ENCODE measurements at regions not wholly inside any gene's neighbourhood (a gene's known extent, or its start where the extent isn't known, plus 50 kb on each side); places are given as distances from the start of the nearest gene placed in this dataset.

DNA sequence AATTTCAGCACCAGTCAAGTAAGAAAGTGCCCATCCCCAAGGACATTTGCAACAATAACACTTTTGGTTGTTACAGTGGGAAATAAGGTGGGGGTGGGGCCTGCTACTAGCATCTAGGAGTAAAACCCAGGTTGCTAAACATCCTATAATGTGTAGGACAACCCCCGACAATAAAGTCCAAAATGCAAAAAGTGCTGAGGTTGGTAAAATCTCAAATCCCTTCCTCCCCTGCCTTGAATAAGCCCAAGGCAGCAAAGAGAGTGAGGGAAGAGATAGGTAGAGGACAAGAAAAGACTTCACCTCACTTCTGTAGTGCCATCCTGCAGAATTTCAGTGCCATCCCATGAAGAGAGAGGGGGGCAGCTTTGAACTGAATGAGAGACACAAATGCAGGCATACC is 117.5 kb upstream of the NIPBL start:
- Histone ChIP-seq H2AFZ (replicated peaks) (no peak overlapping the region), H3K9ac (no peak overlapping the region), H3K27me3 (no peaks in the 10 kb centered on the region), H3K9me3 (ENCODE audit: low read depth) (no peaks in the 10 kb centered on the region), H3K27ac (no peak overlapping the region), H3K36me3 (no peaks in the 10 kb centered on the region), H3F3A (ENCODE audit: low read depth) (no peaks in the 10 kb centered on the region), H3K4me3 (no peak overlapping the region), H4K20me1 (ENCODE audit: low read depth) (no peaks in the 10 kb centered on the region), H3K4me2 (no peak overlapping the region), H3K4me1 (no peaks in the 10 kb centered on the region), H3K79me2 (ENCODE audit: low read depth) (no peaks in the 10 kb centered on the region)
- Mint-ChIP-seq H3K36me3 (no peaks in the 10 kb centered on the region), H3K4me1 (no peaks in the 10 kb centered on the region), H3K27ac (no peak overlapping the region), H3K27me3 (ENCODE audit: insufficient read depth, low read depth) (no peaks in the 10 kb centered on the region), H3K4me3 (no peak overlapping the region), H3K9me3 (no peaks in the 10 kb centered on the region)
- TF ChIP-seq EZH2phosphoT487 (IDR thresholded peaks at IDR 0.05): no peak
- TF ChIP-seq, protein P1, sequence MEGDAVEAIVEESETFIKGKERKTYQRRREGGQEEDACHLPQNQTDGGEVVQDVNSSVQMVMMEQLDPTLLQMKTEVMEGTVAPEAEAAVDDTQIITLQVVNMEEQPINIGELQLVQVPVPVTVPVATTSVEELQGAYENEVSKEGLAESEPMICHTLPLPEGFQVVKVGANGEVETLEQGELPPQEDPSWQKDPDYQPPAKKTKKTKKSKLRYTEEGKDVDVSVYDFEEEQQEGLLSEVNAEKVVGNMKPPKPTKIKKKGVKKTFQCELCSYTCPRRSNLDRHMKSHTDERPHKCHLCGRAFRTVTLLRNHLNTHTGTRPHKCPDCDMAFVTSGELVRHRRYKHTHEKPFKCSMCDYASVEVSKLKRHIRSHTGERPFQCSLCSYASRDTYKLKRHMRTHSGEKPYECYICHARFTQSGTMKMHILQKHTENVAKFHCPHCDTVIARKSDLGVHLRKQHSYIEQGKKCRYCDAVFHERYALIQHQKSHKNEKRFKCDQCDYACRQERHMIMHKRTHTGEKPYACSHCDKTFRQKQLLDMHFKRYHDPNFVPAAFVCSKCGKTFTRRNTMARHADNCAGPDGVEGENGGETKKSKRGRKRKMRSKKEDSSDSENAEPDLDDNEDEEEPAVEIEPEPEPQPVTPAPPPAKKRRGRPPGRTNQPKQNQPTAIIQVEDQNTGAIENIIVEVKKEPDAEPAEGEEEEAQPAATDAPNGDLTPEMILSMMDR (IDR thresholded peaks at IDR 0.05): no peak
- no peak for TF ChIP-seq EZH2 (IDR thresholded peaks at IDR 0.05)
- no peak for DNase-seq (ENCODE audit: low spot score)

DNA sequence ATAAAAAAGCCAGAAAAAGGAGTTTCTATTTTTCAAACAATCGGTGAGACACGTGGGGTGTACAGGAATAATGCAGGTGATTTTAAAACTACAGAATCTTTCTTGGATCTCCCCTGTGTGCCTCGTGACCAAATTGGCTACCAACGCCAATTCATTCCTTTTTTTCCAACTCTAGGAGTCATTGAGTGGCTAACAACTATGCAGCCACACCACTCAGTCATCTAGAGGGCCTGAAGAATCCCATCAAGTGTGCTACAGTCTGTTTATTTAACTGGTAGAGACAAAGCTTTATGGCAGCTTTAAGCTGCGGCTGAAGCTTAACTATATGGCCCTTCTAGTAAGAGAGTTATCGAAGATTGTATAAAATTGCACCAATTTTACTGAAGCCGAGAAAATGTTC is 113.1 kb upstream of the NIPBL start:
- Mint-ChIP-seq H3K4me3 (no peak overlapping the region), H3K27me3 (ENCODE audit: insufficient read depth, low read depth) (no peaks in the 10 kb centered on the region), H3K4me1 (no peaks in the 10 kb centered on the region), H3K36me3 (no peaks in the 10 kb centered on the region), H3K27ac (no peak overlapping the region), H3K9me3 (peaks cover 8% of the 10 kb centered on the region)
- Histone ChIP-seq H3K36me3 (no peaks in the 10 kb centered on the region), H3F3A (ENCODE audit: low read depth) (no peaks in the 10 kb centered on the region), H3K79me2 (ENCODE audit: low read depth) (no peaks in the 10 kb centered on the region), H3K27ac (no peak overlapping the region), H3K9ac (no peak overlapping the region), H2AFZ (replicated peaks) (no peak overlapping the region), H4K20me1 (ENCODE audit: low read depth) (no peaks in the 10 kb centered on the region), H3K9me3 (ENCODE audit: low read depth) (no peaks in the 10 kb centered on the region), H3K4me3 (no peak overlapping the region), H3K27me3 (no peaks in the 10 kb centered on the region), H3K4me1 (no peaks in the 10 kb centered on the region), H3K4me2 (no peak overlapping the region)
- DNase-seq (ENCODE audit: low spot score): no peak
- TF ChIP-seq EZH2phosphoT487 (IDR thresholded peaks at IDR 0.05) (no peak), EZH2 (IDR thresholded peaks at IDR 0.05) (no peak)
- TF ChIP-seq, protein P1 (IDR thresholded peaks at IDR 0.05): no peak

DNA sequence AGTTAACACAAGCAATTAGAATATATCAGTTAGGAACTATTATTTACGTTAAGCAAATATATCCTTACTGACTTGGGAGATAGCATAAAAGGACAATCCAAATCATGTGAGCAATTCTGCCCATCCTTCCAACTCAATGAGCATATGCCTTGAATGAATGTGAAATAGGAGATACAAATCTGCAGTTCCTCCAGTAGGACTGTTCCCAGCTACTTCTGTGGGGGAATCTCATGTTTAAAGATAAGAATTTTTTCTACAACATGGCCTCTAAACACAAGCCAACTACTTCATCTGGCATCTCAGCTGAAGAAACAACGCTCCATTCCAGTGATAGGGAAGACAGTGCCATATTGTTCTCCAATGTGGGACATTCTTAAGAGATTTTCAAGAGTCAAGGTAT is 110.7 kb upstream of the NIPBL start:
- Histone ChIP-seq H3K27ac (no peak overlapping the region), H3K36me3 (no peaks in the 10 kb centered on the region), H3K27me3 (no peaks in the 10 kb centered on the region), H3K4me2 (no peak overlapping the region), H3K4me1 (no peaks in the 10 kb centered on the region), H4K20me1 (ENCODE audit: low read depth) (no peaks in the 10 kb centered on the region), H3K4me3 (no peak overlapping the region), H3F3A (ENCODE audit: low read depth) (no peaks in the 10 kb centered on the region), H2AFZ (replicated peaks) (no peak overlapping the region), H3K79me2 (ENCODE audit: low read depth) (no peaks in the 10 kb centered on the region), H3K9ac (no peak overlapping the region), H3K9me3 (ENCODE audit: low read depth) (no peaks in the 10 kb centered on the region)
- TF ChIP-seq, protein P1 (IDR thresholded peaks at IDR 0.05): no peak
- TF ChIP-seq EZH2phosphoT487 (IDR thresholded peaks at IDR 0.05): no peak
- no peak for TF ChIP-seq EZH2 (IDR thresholded peaks at IDR 0.05)
- no peaks in the 10 kb centered on the region for H3K36me3 Mint-ChIP-seq
- H3K27ac Mint-ChIP-seq: no peak overlapping the region
- no peaks in the 10 kb centered on the region for H3K4me1 Mint-ChIP-seq
- no peak overlapping the region for H3K4me3 Mint-ChIP-seq
- DNase-seq (ENCODE audit: low spot score): no peak
- no peaks in the 10 kb centered on the region for H3K27me3 Mint-ChIP-seq (ENCODE audit: insufficient read depth, low read depth)
- peaks cover 11% of the 10 kb centered on the region for H3K9me3 Mint-ChIP-seq

DNA sequence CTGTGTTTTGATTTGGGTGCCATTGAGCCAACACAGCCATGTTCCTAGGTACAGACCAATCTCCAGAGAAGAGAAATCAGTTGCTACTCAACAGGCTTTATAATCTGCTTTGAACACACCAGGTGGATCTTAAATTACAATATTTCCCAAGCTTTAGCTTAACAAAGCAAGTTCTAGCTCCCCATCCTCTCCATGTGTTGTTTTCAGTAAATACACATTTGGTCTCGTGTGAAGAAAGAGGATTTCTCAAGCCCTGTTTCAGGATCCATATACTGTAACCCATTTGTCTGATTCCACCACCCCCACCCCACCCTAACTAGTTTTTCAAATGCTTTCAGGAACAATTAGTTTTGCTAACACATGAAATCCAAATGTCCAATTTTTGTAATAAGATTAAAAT is 109.6 kb upstream of the NIPBL start:
- Mint-ChIP-seq H3K36me3 (no peaks in the 10 kb centered on the region), H3K9me3 (peaks cover 11% of the 10 kb centered on the region), H3K4me1 (no peaks in the 10 kb centered on the region), H3K27ac (no peak overlapping the region), H3K27me3 (ENCODE audit: insufficient read depth, low read depth) (no peaks in the 10 kb centered on the region), H3K4me3 (no peak overlapping the region)
- H3K9me3 ChIP-seq (ENCODE audit: low read depth): no peaks in the 10 kb centered on the region
- no peak overlapping the region for H3K9ac ChIP-seq
- no peak overlapping the region for H3K27ac ChIP-seq
- no peaks in the 10 kb centered on the region for H3K36me3 ChIP-seq
- no peak for DNase-seq (ENCODE audit: low spot score)
- H3K4me2 ChIP-seq: no peak overlapping the region
- no peaks in the 10 kb centered on the region for H4K20me1 ChIP-seq (ENCODE audit: low read depth)
- H3K79me2 ChIP-seq (ENCODE audit: low read depth): no peaks in the 10 kb centered on the region
- H3K4me3 ChIP-seq: no peak overlapping the region
- H2AFZ ChIP-seq (replicated peaks): no peak overlapping the region
- no peaks in the 10 kb centered on the region for H3K4me1 ChIP-seq
- H3K27me3 ChIP-seq: no peaks in the 10 kb centered on the region
- no peaks in the 10 kb centered on the region for H3F3A ChIP-seq (ENCODE audit: low read depth)
- TF ChIP-seq, protein P1 (IDR thresholded peaks at IDR 0.05): no peak
- TF ChIP-seq EZH2phosphoT487 (IDR thresholded peaks at IDR 0.05): no peak
- TF ChIP-seq EZH2 (IDR thresholded peaks at IDR 0.05): no peak
